K562 (cell line): ENCODE measurements at regions not wholly inside any gene's neighbourhood (a gene's known extent, or its start where the extent isn't known, plus 50 kb on each side); places are given as distances from the start of the nearest gene placed in this dataset.

ENCODE experiments used
- FOXK1 ChIP-seq: sonication (generic); formaldehyde crosslinking; IDR thresholded peaks from 2 replicates; pipeline ENCODE4 v1.8.0; 2022; ENCODE audit warnings: missing genetic modification reagents, mild to moderate bottlenecking, borderline replicate concordance
- MCM3 ChIP-seq: fragments of 450-650 bp; IDR thresholded peaks from 2 replicates; pipeline ENCODE4 v1.6.1; 2016
- MTA1 ChIP-seq: fragments of 450-650 bp; IDR thresholded peaks from 2 replicates; pipeline ENCODE4 v1.6.1; 2017; ENCODE audit warnings: borderline replicate concordance
- TF ChIP-seq, protein P1 (sequence below), 2 experiments: fragments of 450-650 bp in 1 of 2; sonication (generic) in 1 of 2; formaldehyde crosslinking in 1 of 2; IDR thresholded peaks; 2 replicates each; pipeline versions ENCODE4 v1.7.1 to v1.9.0; 2016 to 2022; ENCODE audit warnings: inconsistent platforms in 1 of 2, mild to moderate bottlenecking in 1 of 2, missing genetic modification reagents in 1 of 2

DNA sequence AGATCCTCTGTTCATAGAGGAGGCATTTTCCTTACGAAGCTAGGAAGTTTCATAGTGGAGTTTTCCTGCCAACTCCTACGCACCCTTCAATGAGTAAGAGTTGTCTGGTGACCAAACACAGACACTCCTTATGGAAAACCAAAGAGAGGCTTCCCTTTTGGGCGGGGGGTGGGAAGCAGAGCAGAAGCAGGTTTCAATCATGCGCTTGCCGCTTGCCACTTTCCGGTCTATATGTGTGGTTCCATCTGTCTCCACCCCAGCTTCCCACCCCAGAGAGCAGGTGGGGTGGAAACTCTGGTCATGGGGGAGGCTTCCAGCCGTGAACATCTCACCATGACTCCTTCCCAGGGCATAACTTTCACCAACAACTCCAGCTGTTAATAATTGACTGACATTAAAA lies 68.8 kb upstream of the GRB10 start (continued):
- TF ChIP-seq, protein P1, sequence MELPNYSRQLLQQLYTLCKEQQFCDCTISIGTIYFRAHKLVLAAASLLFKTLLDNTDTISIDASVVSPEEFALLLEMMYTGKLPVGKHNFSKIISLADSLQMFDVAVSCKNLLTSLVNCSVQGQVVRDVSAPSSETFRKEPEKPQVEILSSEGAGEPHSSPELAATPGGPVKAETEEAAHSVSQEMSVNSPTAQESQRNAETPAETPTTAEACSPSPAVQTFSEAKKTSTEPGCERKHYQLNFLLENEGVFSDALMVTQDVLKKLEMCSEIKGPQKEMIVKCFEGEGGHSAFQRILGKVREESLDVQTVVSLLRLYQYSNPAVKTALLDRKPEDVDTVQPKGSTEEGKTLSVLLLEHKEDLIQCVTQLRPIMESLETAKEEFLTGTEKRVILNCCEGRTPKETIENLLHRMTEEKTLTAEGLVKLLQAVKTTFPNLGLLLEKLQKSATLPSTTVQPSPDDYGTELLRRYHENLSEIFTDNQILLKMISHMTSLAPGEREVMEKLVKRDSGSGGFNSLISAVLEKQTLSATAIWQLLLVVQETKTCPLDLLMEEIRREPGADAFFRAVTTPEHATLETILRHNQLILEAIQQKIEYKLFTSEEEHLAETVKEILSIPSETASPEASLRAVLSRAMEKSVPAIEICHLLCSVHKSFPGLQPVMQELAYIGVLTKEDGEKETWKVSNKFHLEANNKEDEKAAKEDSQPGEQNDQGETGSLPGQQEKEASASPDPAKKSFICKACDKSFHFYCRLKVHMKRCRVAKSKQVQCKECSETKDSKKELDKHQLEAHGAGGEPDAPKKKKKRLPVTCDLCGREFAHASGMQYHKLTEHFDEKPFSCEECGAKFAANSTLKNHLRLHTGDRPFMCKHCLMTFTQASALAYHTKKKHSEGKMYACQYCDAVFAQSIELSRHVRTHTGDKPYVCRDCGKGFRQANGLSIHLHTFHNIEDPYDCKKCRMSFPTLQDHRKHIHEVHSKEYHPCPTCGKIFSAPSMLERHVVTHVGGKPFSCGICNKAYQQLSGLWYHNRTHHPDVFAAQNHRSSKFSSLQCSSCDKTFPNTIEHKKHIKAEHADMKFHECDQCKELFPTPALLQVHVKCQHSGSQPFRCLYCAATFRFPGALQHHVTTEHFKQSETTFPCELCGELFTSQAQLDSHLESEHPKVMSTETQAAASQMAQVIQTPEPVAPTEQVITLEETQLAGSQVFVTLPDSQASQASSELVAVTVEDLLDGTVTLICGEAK (IDR thresholded peaks at IDR 0.05), result no peak
- TF ChIP-seq, protein P1 (CRISPR knock-in tag; IDR thresholded peaks at IDR 0.05), result no peak
- no peak for TF ChIP-seq FOXK1
- no peak for TF ChIP-seq MCM3
- TF ChIP-seq MTA1, result no peak
